HG03108 (cell line): ENCODE measurements at regions not wholly inside any gene's neighbourhood (a gene's known extent, or its start where the extent isn't known, plus 50 kb on each side); places are given as distances from the start of the nearest gene placed in this dataset.
"Not testable (repeated sequence)": the region's sequence is repeated elsewhere in the genome, so short reads cannot be mapped to it uniquely, and the experiment has no call there.

Source experiments
- ATAC-seq: cut with Tn5 transposase; IDR thresholded peaks from one replicate; pipeline ENCODE4 v1.9.1; 2021; ENCODE audit warnings: moderate library complexity; ENCODE audit not compliant: unreplicated experiment

DNA sequence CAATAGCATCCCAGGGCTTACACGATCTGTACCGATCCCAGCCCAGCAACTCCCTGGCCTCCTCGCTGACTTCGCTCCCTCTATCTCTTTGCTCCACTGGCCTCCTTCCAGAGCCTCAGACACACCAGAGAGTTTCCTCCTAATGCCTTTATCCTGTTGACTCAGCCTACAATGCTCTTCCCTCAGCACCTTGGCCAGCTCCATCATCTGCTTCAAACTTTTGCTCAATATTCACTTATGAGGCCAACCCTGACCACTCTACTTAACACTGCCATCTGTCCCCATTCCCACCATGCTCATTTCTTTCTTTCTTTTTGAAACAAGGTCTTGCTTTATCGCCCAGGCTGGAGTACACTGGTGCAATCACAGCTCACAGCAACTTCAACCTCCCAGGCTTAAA lies 180.9 kb downstream of the CEP170 start:
- not testable (repeated sequence) for ATAC-seq

DNA sequence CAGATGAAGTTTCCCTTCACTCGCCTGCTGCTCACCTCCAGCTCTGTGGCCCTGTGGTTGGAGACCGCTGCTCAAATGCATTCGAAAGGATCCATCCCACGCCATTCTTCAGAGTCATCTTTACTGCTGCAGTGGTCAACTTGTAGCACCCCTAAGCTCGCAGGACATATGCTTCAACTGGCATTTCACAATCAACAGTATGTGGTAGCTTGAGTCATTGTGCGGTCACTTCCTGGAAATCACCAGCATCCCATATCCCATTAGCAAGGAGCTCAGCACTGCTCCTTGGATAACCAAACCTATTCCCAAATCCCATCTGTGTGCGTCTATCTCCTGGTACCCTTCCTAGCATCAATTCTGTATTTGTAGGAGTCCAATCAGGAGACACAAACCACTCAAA lies 188.0 kb downstream of the CEP170 start:
- not testable (repeated sequence) for ATAC-seq

DNA sequence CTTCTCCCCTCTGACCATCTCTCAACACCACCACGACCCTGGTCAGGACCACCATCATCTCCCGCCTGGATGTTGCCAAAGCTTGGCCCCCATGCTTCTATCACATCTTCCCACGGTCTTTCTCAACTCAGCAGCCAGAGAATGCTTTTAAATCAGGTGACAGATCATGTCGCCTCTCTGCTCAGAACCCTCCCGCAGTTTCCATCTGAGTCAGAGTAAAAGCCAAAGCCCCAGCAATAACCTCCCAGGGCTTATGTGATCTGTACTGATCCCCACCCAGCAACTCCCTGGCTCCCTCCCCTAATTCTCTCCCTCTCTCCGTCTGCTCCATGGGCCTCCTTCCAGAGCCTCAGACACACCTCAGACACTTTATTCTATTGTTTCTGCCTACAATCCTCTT lies 193.1 kb downstream of the CEP170 start:
- not testable (repeated sequence) for ATAC-seq

DNA sequence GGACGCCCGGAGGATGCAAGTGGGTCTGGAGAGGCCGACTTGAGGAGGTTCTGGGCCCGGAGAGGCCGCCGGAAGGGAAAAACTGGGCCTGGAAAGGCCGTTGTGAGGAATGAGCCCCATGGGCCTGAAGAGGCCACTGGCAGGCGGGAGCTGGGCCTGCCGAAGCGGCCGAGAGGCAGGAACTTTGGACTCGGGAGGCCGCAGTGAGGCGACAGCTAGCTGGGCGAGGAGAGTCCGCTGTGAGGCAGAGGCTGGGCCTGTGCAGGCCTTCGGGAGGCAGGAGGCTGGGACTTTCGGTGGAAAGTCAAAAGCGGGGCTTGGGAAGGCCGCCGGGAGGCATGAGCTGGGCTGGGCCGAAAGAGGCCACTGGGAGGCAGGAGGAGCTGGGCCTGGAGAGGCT lies 199.6 kb downstream of the CEP170 start:
- not testable (repeated sequence) for ATAC-seq

DNA sequence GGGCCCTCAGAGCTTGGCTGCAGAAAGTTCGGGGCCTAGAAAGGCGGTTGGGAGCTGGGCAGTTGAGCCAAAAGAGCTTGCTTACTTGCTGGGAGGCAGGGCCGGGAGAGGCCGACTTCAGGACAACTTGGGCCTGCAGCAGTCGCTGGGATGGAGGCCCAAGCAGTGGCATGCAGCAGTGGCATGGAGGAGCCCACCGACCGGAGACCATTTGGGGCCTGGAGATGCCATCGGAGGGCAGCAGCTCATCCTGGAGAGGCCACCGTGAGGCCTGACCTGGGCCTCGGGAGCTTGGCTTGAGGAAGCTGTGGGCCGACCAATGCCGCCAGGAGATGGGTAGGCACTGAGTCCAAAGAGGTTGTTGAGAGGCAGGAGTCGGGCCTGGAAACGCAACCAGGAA lies 200.0 kb downstream of the CEP170 start:
- not testable (repeated sequence) for ATAC-seq

DNA sequence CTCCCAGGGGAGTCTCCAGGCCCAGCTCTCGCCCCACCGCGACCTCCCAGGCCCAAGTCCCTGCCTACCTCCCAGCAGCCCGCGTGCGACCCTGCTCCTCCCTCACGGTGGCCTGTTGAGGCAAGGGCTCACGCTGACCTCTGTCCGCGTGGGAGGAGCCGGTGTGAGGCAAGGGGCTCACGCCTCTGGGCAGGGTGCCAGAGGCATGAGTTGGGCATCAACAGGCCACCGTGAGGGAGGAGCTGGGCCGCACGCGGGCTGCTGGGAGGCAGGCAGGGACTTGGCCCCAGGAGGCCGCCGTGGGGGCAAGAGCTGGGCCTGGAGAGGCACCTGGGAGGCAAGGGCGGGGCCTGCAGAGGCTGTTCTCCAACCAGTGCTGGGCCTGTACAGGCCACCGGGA lies 200.4 kb downstream of the CEP170 start:
- ATAC-seq = not testable (repeated sequence)

DNA sequence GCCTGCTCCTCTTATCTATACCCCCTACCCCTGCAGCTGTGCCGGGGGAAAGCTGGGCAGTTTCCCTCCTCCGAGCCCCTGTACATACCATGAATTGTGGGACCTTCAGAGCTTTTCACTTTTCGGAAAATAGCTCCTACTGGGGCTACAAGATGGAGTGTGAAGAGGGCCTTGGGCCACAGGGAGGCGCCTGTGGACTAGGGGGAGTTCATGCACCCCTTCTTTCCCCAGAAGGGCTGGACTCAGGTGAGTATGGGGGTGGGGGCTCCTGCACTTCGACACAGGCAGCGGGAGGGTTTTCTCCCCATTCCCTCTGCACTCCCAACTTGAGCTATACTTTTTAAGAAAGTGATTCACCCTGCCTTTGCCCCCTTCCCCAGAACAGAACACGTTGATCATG lies 202.0 kb downstream of the CEP170 start:
- not testable (repeated sequence) for ATAC-seq

DNA sequence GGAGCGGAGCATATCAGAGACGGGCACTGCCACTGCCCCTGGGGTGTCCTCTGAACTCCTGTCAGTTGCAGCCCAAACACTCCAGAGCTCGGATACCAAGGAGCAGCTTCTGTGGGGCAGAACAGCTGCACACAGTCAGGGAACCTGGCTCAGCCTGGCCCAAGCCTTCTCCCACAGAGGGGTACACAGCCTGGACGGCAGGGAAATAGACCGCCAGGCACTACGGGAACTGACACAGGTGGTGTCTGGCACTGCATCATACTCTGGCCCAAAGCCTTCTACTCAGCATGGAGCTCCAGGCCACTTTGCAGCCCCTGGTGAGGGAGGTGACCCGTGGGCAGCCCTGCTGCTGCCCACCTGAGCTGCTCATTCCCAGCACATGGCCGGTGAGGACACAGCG lies 204.5 kb downstream of the CEP170 start:
- ATAC-seq = not testable (repeated sequence)

DNA sequence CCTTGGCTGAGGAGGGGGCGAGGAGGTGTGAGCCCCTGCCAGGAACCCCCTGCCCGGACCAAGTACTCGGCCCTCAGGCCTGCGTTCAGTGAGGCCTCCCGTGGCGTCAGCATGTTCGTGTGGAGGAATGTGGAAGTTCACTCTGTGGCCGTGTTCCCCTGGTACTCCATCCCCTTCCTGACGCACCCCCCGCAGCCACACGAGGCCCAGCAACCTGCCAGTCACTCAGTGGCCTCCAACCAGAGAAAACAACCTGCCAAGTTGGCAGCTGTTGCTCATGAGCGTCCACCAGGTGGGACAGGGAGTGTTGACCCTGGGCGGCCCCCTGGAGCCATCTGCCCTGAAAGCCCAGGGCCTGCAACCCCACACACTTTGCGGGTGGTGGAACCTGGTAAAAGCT lies 205.4 kb downstream of the CEP170 start:
- not testable (repeated sequence) for ATAC-seq

DNA sequence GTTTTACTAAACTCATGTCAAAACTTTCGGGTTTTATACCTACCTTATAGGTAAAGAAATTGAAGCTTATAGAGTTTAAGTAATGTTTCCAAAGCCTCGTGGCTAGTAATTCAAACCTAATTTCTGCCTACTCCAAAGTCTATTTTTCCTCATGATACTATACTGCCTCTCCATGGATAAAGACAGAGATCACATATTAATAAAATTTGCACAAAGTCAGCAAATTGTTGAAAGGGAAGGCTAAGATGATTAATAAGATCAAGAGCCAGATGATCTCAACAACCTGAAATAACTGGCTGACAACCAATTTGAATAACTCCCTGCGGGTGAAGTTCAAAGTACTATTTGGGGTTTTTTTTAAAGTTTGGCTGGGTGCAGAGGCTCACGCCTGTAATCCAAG lies 233.7 kb downstream of the CEP170 start:
- not testable (repeated sequence) for ATAC-seq

DNA sequence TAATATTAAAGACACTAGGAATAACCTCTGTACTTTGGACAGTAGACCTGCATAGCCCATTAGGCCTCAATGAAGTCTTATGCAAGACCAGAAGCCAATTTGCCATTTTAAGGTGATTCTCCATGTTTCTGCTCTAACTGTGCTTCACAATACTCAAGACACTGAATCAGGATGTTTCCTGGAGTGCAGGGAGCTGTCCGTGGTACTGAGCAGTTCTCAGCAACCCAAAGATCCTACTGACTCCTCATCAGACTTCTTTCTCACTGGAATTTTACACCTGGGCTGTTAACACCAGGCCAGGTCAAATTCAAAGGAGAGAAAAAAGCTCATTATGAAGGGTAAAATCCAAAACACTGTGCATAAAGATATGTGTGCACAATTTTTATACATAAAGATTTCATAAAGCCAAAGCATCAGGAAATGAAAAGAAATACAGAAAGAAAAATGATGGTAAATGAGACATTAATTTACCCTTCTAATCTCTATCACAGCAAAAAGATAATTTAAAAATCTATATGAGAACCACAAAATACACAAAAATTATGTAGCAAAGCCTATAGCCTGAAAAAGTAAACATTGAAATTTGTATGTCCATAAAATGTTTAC lies 235.9 kb downstream of the CEP170 start:
- ATAC-seq = not testable (repeated sequence)

DNA sequence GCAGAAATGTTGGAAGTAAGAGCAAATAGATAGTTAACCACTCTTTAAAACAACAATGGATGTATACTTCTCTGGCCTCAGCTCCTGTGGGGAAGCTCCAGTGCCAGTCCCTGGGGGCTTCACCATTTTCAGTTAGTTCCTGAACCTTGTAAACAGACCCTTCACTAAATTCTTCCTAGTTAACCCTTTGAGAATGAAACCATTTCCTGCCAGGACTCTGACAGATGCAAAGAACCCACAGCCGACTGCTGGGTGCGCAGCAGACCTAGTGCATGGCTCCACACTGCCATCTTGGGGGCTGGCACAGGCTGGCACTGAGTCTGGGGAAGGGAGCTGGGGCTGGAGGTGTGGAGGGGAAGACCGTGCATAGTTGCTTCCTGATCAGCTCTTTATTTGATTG lies 244.4 kb downstream of the CEP170 start:
- not testable (repeated sequence) for ATAC-seq

DNA sequence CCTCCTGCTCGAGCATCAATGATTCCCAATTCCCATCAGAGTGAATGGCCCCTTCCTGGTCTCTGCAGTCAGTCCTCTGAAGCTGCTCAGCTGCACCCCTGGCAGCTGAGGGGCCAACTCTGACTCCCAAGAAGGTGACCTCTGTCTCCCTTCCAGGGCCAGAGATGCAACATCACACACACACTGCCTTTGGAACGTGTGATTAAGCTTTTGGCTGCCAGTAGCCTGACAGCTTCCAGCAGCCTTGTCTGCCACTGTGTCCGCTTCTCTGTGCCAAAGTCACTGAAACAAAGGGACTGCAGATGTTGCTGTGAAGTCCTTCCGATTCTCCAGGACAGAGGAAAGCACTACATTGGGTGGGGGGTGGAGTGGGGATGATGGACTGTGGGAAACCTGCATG lies 254.1 kb downstream of the CEP170 start:
- not testable (repeated sequence) for ATAC-seq

DNA sequence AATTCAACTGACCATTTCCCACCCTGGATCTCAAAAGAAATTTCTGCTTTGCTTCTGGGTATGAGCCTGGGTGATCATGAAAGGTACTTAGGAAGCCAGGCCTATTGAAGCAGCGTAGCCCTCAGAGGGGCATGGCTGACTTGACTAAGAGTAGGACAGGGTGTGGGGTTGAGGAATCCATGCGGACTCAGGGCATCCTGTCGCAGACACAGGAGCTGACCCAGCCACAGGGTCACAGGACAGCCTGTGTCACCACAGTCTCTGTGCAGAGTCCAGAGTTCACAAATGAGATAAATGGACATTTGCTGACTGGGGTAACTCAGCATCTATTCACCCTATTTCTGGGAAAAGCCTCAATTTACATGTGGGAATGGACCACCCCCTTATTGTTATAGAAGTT lies 262.3 kb downstream of the CEP170 start:
- ATAC-seq = not testable (repeated sequence)

DNA sequence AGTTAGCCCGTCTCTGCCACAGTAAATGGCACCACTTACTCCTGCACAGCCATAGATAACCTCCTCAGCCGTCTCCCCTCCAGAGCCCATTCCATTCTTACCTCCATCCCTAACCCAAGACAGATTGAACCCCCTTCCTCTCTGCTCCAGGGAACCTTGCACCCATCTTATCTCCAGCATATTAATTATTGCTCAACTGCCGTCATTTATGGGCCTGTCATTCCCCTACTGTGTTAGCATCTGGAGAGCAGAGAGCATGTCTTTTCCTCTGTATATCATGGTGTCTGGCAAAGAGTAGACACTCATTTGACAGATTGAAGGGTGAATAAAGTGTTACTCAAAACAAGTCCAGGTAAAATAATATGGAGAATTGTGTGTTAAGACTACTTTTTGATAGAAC lies 270.0 kb downstream of the CEP170 start:
- ATAC-seq = not testable (repeated sequence)

DNA sequence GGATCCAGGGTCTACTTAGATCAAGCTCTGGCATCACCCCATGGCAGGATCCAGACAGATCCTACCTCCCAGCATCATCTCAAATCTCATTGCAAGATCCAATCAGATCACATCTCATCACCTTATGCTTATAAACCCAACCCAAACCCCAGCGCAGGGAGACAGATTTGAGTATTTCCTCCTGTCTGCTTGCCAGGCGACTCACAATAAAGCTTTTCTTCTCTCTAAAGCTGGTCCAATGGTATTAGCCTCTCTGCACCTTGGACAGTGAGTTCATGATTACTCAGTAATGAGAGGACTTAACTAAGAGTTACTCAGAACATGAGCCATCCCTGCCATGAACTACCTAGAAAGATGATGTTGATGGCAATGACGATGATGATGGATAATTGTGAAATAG lies 281.7 kb downstream of the CEP170 start:
- not testable (repeated sequence) for ATAC-seq

DNA sequence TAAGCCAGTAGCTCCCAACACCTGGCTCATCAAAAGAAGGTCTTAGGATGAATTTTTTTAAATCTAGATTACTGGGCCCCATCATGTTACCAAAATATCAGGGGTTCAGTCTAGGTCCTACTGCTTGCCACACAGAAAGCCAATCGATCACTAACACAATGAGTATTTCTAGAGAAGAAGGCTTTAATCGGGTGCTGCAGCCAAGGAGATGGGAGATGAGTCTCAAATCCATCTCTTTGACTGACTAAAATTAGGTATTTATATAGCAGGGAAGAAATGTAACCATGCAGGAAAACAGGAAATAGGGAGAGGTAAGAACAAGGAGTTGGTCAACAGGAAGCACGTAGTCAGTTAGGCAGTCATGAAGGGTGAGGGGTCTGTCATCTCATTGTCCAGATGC lies 288.2 kb downstream of the CEP170 start:
- no peak for ATAC-seq

DNA sequence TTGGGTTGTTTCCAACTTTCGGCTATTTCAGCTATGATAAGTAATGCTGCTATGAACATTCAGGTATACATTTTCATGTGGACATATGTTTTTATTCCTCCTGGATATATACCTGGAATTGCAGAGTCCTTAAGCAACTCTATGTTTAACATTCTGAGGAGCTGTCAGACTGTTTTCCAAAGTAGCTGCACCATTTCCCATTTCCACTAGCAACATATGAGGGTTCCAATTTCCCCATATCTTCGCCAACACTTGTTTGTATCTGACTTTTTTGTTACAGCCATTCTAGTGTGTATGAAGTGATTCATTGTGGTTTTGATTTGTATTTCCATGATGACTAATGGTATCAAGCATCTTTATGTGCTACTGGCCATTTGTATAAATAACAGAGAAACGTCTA lies 295.7 kb downstream of the CEP170 start:
- not testable (repeated sequence) for ATAC-seq

DNA sequence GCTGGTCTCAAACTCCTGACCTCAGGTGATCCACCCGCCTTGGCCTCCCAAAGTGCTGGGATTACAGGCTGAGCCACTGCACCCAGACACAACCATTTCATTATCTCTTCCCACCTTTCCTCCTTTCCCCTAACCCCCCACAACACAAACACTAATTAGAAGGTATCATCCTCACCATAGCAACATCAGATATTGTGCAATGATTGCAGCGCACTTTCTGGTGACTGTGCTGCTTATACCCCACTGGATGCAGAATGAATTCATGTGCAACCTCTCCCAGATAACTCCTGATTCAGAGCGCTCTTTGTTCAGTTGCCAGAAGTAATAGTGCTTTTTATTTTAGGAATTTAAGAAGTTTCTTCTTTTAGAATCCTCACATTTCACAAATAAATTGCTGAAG lies 300.1 kb downstream of the CEP170 start:
- ATAC-seq = not testable (repeated sequence)

DNA sequence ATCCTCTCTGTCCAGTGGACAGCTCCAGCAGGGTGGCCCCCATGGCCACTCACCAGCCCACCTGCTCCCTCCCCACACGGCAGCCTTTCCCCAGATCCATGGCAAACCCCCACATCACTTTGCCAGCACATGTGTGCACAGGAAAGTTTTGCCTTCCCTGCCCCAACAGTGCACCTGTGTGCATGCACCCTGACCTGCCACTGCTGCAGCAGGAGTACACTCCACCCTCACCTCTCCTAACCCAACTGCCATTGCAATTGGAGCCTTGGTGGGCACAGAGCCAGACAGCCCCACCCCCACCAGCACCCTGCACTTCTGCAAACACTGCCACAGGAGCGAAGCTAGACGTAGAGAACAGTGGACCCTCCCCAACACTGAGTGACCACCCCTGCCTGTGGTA lies 308.9 kb downstream of the CEP170 start:
- no peak for ATAC-seq

DNA sequence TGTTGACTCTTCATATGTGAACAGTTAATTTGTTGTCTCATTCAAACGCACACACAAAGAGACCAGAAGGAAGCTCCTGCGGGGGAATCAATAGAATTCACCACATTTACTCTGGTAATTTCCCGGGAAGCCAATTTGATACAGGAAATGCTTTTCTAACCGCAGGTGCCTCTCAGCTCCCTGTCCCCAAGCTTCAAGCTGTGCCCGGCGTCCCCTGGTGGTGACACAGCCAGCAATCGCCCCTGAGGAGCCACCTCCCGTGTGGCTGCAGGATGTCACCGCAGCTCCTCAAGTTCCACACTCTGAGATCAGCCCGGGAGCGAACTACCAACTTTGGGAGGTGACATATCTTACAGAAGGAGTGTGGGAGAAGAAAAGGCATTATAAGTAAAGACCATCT lies 318.4 kb downstream of the CEP170 start:
- ATAC-seq = not testable (repeated sequence)

DNA sequence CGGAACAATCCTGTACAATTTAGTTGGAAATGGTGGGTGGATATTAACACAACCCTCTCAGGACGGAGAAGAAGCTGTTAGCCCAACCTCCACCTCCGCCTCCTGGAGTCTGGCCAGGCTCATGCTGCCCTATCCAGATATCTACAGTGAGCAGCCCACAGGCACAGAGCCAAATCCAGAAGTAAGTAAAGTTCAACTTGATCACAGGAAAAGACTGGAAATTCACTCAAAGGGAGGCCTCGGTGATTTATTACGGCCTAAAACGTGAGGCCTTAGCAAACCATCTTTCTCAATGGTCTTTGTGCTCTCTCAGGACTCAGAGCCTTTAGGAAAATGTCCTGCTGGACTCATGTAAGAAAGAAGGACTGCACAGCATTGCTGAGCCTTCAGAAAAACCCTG lies 330.4 kb downstream of the CEP170 start:
- not testable (repeated sequence) for ATAC-seq

DNA sequence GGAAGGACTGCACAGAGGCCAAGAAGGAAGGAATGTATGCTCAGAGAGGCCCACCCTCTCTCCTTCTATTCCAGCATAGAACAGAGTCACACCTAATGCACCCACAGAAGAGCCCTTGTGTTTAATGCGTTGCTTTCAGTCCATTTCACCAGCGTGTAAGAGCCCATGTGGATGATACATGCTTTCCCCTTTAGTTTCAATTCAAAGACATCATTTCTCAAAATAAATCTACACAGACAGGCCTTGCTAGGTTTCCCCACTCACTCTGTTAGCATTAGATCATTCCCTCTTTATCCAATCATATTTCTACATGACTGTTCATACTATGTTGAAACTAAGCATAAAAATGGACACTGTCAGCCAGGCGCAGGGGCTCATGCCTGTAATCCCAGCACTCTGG lies 331.5 kb downstream of the CEP170 start:
- ATAC-seq = not testable (repeated sequence)
